Left ventricle myocardium inferior (tissue), 1 donor: ENCODE measurements at regions not wholly inside any gene's neighbourhood (a gene's known extent, or its start where the extent isn't known, plus 50 kb on each side); places are given as distances from the start of the nearest gene placed in this dataset.

Source experiments
- DNase-seq: peaks from one replicate; pipeline ENCODE4 v3.0.0-alpha.2; 2020
- H3K27ac ChIP-seq: fragments of 200-600 bp; replicated peaks from 2 replicates; pipeline ENCODE4 v1.8.0; 2021
- H3K27me3 ChIP-seq: fragments of 200-600 bp; 2 replicates; pipeline ENCODE4 v1.8.0; 2021; ENCODE audit warnings: low read depth
- H3K36me3 ChIP-seq: fragments of 200-600 bp; 2 replicates; pipeline ENCODE4 v1.8.0; 2021
- H3K4me1 ChIP-seq: fragments of 200-600 bp; 2 replicates; pipeline ENCODE4 v1.8.0; 2021
- H3K4me3 ChIP-seq: fragments of 200-600 bp; 2 replicates; pipeline ENCODE4 v1.8.0; 2021; ENCODE audit warnings: mild to moderate bottlenecking, moderate library complexity
- H3K9me3 ChIP-seq: fragments of 200-600 bp; replicated peaks from 2 replicates; pipeline ENCODE4 v1.8.0; 2021
- intact Hi-C: fragments of 100-400 bp; cut with micrococcal nuclease; formaldehyde crosslinking; loops from one replicate; pipeline ENCODE4 v1.11.0; 2022
- TF ChIP-seq, protein P1 (sequence below): fragments of 200-600 bp; IDR thresholded peaks from 2 replicates; pipeline ENCODE4 v1.8.0; 2021; ENCODE audit warnings: antibody characterized with exemption, mild to moderate bottlenecking, borderline replicate concordance
- donor health status: DM: no; HTN: yes; CAD: no; lungs with severe emphysema.

DNA sequence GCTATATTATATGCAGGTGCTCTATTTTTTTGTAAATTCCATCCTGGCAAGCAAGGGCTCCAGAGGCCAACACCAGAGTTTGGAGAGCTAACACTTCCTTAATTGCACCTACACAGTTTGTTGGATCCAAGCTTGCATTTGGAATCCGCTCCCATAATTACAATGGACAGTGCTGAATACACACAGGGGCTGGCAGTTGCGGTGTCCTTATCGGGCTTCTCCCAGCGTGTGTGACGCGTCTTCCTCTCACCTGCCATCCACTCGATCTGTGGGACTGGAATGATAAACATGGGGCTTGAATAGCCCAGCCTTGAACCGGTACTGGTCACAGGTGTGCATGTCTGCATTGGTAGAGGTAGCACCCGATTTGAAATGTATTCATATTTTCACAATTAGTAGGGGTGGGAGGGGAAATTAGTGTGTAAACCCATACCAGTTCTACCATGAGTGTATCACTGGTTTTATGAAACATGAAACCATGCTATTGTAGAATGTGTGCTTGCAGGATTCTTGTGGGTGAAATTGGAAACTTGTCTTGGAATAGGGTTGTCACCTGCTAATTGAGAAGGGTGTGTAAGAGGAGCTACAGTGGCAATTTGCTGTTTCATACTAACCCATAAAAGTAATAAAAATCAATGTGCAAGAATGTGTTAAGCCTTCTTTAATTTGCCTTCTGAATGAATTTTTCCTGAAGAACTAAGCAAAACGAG is 316.5 kb downstream of the WDR11 start:
- Histone ChIP-seq H3K9me3 (peaks cover 14% of the 10 kb centered on the region), H3K36me3 (no peaks in the 10 kb centered on the region), H3K27ac (no peak overlapping the region), H3K4me3 (no peak overlapping the region), H3K4me1 (no peaks in the 10 kb centered on the region), H3K27me3 (peaks cover 45% of the 10 kb centered on the region)
- intact Hi-C loops, result no loop called here
- TF ChIP-seq, protein P1, sequence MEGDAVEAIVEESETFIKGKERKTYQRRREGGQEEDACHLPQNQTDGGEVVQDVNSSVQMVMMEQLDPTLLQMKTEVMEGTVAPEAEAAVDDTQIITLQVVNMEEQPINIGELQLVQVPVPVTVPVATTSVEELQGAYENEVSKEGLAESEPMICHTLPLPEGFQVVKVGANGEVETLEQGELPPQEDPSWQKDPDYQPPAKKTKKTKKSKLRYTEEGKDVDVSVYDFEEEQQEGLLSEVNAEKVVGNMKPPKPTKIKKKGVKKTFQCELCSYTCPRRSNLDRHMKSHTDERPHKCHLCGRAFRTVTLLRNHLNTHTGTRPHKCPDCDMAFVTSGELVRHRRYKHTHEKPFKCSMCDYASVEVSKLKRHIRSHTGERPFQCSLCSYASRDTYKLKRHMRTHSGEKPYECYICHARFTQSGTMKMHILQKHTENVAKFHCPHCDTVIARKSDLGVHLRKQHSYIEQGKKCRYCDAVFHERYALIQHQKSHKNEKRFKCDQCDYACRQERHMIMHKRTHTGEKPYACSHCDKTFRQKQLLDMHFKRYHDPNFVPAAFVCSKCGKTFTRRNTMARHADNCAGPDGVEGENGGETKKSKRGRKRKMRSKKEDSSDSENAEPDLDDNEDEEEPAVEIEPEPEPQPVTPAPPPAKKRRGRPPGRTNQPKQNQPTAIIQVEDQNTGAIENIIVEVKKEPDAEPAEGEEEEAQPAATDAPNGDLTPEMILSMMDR, result no peak
- DNase-seq, result no peak

GRCh38 chr10:121168545-121169216 is 317.5 kb downstream of the WDR11 start:
- Histone ChIP-seq H3K27me3 (peaks cover 43% of the 10 kb centered on the region), H3K9me3 (peaks cover 12% of the 10 kb centered on the region), H3K36me3 (no peaks in the 10 kb centered on the region), H3K4me1 (no peaks in the 10 kb centered on the region), H3K27ac (no peak overlapping the region), H3K4me3 (no peak overlapping the region)
- TF ChIP-seq, protein P1, result peak; percentile 25
- intact Hi-C loops, result no loop called here
- DNase-seq, result no peak

DNA sequence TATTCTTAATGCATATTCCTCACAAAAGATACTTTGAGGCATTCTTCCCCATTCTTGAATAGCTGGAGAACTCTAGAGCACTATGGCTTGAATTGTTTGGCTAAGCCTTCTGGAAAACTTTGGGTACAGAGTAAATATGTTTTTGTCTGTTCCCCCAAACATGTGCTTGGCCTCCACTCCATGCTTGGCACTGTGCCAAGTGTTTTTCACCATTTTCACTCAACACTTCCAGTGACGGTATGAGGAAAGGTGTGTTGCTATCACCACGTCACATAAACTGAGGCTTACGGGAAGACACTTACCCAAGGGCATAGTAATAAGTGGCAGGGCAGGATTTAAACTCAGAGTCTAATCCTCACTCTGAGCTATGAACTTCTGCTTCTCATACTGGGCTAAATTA is 318.2 kb downstream of the WDR11 start:
- intact Hi-C loops, result no loop called here
- DNase-seq, result no peak

DNA sequence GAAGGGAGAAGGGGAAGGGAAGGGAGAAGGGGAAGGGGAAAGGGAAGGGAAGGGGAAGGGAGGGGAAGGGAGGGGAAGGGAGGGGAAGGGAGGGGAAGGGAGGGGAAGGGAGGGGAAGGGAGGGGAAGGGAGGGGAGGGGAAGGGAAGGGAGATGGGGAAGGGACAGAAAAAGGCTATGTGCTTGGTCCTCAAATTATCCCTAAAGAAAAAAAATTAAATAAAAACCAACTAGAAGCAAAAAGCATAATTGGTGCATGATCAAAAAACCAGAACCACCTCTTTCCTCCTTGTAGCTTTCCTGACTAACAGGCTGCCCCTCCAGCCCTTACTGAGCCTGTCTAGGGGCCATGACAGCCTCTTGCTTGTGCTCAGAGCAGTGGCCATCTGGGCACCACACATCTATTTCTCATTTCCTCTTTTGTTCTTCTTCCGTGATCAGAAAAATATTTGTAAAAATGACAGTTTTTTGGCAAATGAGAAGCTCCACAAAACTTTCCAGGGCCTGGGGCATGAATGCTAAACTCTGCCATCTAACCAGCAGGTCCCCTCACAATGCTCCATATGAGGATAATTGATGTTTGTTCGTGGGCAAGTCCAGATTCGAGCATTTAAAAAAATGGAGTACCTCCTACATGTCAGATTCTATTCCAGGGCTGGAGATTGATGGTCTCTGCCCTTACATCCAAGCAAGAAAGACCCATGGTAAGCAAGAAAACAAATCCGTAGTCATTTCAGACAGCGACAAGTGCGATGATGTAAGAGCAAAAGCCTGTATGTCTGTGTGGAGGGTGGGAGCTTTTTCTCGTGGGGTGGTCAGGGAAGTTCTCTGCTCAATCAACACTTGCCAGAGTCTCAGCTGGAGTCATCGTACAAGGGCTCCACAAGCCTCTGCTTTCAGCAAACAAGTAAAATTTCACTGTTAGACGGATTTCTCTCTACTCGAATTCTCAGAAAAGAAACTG is 320.9 kb downstream of the WDR11 start:
- no peak overlapping the region for H3K27ac ChIP-seq

More for the DNA sequence above, 318.2 kb downstream of the WDR11 start:
- H3K27ac ChIP-seq, result no peak overlapping the region
- TF ChIP-seq, protein P1, result no peak
- no peak overlapping the region for H3K4me3 ChIP-seq
- peaks cover 36% of the 10 kb centered on the region for H3K27me3 ChIP-seq
- no peaks in the 10 kb centered on the region for H3K4me1 ChIP-seq
- H3K36me3 ChIP-seq, result no peaks in the 10 kb centered on the region
- peaks cover 4% of the 10 kb centered on the region for H3K9me3 ChIP-seq

DNA sequence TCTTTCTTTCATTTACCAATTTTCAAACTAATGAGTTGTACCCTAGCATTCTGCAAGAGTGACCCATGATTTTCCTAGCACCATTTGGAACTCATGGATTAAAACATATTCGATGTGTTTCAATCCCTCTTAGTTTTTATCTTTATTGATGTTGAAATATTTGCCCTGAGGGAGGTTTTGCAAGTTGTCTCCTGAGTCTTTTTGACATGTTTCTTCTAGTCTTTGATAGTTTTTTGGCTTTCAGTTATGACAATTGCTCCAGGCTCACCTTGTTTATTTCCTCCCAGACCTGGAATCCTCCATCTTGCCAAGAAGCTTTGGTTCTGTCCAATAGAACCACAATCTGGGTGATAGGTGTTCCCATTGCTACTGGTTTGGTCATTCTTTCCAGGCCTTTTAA is 327.8 kb downstream of the WDR11 start:
- no peak overlapping the region for H3K27ac ChIP-seq
- H3K27me3 ChIP-seq, result peaks cover 12% of the 10 kb centered on the region
- TF ChIP-seq, protein P1, result no peak
- H3K4me1 ChIP-seq, result no peaks in the 10 kb centered on the region
- no peak overlapping the region for H3K4me3 ChIP-seq
- DNase-seq, result no peak
- intact Hi-C loops, result no loop called here
- H3K9me3 ChIP-seq, result no peaks in the 10 kb centered on the region
- no peaks in the 10 kb centered on the region for H3K36me3 ChIP-seq

More for the DNA sequence above, 320.9 kb downstream of the WDR11 start:
- H3K4me1 ChIP-seq, result no peaks in the 10 kb centered on the region
- no peaks in the 10 kb centered on the region for H3K36me3 ChIP-seq
- peaks cover 15% of the 10 kb centered on the region for H3K27me3 ChIP-seq
- no peak overlapping the region for H3K4me3 ChIP-seq
- TF ChIP-seq, protein P1, result no peak
- no peak for DNase-seq
- H3K9me3 ChIP-seq, result no peaks in the 10 kb centered on the region
- intact Hi-C loops, result no loop called here
